Colonic mucosa (tissue), 4 donors: ENCODE measurements at regions not wholly inside any gene's neighbourhood (a gene's known extent, or its start where the extent isn't known, plus 50 kb on each side); places are given as distances from the start of the nearest gene placed in this dataset.

ENCODE experiments used
- DNase-seq: peaks from one replicate; pipeline ENCODE4 v3.0.0-alpha.2; 2020
- H3K27ac ChIP-seq: fragments of 200-600 bp; one replicate; pipeline ENCODE4 v1.8.0; 2021
- H3K27me3 ChIP-seq: fragments of 200-600 bp; one replicate; pipeline ENCODE4 v1.8.0; 2021
- H3K36me3 ChIP-seq: fragments of 200-600 bp; one replicate; pipeline ENCODE4 v1.8.0; 2021
- H3K4me1 ChIP-seq: fragments of 200-600 bp; one replicate; pipeline ENCODE4 v1.8.0; 2021; ENCODE audit warnings: mild to moderate bottlenecking
- H3K4me3 ChIP-seq: fragments of 200-600 bp; one replicate; pipeline ENCODE4 v1.8.0; 2021
- H3K9ac ChIP-seq, 2 donors: one replicate each; pipeline ENCODE4 v1.7.0; 2013; ENCODE audit warnings: control low read depth in 2 of 2, low read depth in 2 of 2, low read length in 2 of 2
- H3K9me3 ChIP-seq: fragments of 200-600 bp; one replicate; pipeline ENCODE4 v1.8.0; 2021
- intact Hi-C: fragments of 100-400 bp; cut with DNase I; formaldehyde crosslinking; loops from one replicate; pipeline ENCODE4 v1.14.1; 2022
- TF ChIP-seq, protein P1 (sequence below): fragments of 200-600 bp; IDR thresholded peaks from one replicate; pipeline ENCODE4 v1.8.0; 2022; ENCODE audit warnings: antibody characterized with exemption, mild to moderate bottlenecking
- donor health status: healthy.
- donor health status: DM: no; HTN: no; CAD: no.
- donor health status: DM: no; HTN: no; CAD: no.

DNA sequence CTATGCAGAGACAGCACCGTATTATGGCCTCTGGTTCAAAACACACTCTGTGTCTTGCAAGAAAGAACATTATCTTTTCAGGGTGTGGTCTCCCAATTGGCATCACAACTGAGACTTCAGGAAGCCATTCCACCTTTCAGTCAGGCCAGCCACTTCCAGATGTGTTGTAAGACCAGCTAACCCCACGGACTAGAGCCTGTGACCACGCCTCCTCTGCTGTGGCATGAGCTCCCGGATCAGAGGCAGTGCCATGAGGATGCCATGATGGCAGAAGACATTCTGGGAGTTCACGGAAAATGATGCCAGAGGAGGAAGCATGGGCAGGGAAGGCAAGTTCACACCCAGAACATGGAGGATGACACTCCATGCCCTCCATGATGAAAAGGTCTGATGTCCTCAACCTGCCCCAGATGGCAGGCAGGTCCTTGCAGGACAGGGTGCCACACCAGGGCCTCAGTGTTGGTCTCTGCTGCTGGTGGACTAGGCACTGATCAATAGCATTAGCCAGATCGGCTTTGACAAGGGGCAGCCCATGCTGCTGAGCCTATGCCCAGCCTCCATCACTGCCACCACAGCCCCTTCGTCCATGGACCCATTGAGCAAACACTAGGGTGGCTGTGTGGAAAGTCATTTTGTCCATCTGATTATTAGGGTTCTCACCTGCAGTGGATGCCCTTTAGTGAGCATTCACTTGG lies 341.6 kb downstream of the MATN1 start:
- no peak overlapping the region for H3K9ac ChIP-seq
- TF ChIP-seq, protein P1, sequence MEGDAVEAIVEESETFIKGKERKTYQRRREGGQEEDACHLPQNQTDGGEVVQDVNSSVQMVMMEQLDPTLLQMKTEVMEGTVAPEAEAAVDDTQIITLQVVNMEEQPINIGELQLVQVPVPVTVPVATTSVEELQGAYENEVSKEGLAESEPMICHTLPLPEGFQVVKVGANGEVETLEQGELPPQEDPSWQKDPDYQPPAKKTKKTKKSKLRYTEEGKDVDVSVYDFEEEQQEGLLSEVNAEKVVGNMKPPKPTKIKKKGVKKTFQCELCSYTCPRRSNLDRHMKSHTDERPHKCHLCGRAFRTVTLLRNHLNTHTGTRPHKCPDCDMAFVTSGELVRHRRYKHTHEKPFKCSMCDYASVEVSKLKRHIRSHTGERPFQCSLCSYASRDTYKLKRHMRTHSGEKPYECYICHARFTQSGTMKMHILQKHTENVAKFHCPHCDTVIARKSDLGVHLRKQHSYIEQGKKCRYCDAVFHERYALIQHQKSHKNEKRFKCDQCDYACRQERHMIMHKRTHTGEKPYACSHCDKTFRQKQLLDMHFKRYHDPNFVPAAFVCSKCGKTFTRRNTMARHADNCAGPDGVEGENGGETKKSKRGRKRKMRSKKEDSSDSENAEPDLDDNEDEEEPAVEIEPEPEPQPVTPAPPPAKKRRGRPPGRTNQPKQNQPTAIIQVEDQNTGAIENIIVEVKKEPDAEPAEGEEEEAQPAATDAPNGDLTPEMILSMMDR, result no peak
- H3K36me3 ChIP-seq, result no peaks in the 10 kb centered on the region
- no peak for DNase-seq
- no peaks in the 10 kb centered on the region for H3K9me3 ChIP-seq
- no peaks in the 10 kb centered on the region for H3K4me1 ChIP-seq
- no peaks in the 10 kb centered on the region for H3K27me3 ChIP-seq
- intact Hi-C loops, result loop anchor here (5.0 kb wide), 1 partner anchor 1145 kb away; the partner anchor contains the start of gene PTPRU
- H3K27ac ChIP-seq, result no peak overlapping the region
- no peak overlapping the region for H3K4me3 ChIP-seq

DNA sequence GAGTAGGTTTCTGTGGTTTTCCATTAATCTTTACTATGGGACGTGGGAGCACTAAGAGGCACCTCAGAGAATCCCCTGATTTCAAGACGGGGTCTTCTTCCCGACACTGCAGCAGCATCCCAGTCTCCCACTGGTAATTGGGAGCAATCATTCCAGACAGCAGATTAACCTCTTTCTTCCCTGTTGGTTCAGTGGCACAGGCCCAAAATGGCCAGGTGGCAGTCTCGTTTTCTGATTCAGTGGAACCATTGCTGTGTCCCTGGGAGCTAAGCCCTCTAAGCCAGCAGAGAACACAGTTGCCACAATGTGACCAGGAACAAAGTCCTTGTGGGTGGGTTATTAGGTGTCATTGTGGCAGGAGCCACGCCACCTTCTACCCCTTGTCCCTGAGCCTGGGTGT lies 342.1 kb downstream of the MATN1 start:
- TF ChIP-seq, protein P1, result no peak
- Histone ChIP-seq H3K36me3 (no peaks in the 10 kb centered on the region), H3K4me1 (no peaks in the 10 kb centered on the region), H3K4me3 (no peak overlapping the region), H3K9ac (no peak overlapping the region), H3K27me3 (no peaks in the 10 kb centered on the region), H3K9me3 (no peaks in the 10 kb centered on the region), H3K27ac (no peak overlapping the region)
- intact Hi-C loops, result loop anchor here (5.0 kb wide), 1 partner anchor 1144 kb away; the partner anchor contains the start of gene PTPRU
- DNase-seq, result no peak

DNA sequence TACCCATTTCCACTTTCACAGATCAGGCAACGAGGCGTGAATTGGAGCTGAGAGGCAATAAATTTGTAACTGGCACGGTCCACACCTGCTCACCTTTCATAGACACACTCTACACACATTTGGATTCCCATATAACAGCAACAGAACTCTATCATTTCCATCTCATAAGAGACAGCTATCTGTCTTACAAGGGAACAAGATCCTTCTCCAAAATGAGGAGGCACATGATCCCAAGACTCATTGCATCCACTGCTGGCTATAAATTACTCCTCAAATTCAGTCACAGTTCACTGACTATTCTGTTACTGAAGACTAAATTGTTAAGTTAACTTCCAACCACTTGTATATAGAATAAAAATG lies 342.8 kb downstream of the MATN1 start:
- no peaks in the 10 kb centered on the region for H3K36me3 ChIP-seq
- DNase-seq, result no peak
- no peak overlapping the region for H3K9ac ChIP-seq
- no peak overlapping the region for H3K27ac ChIP-seq
- H3K4me1 ChIP-seq, result no peaks in the 10 kb centered on the region
- H3K4me3 ChIP-seq, result no peak overlapping the region
- no peaks in the 10 kb centered on the region for H3K9me3 ChIP-seq
- intact Hi-C loops, result loop anchor here (5.0 kb wide), 1 partner anchor 1143 kb away; the partner anchor contains the start of gene PTPRU
- TF ChIP-seq, protein P1, result peak; percentile 7
- H3K27me3 ChIP-seq, result no peaks in the 10 kb centered on the region

DNA sequence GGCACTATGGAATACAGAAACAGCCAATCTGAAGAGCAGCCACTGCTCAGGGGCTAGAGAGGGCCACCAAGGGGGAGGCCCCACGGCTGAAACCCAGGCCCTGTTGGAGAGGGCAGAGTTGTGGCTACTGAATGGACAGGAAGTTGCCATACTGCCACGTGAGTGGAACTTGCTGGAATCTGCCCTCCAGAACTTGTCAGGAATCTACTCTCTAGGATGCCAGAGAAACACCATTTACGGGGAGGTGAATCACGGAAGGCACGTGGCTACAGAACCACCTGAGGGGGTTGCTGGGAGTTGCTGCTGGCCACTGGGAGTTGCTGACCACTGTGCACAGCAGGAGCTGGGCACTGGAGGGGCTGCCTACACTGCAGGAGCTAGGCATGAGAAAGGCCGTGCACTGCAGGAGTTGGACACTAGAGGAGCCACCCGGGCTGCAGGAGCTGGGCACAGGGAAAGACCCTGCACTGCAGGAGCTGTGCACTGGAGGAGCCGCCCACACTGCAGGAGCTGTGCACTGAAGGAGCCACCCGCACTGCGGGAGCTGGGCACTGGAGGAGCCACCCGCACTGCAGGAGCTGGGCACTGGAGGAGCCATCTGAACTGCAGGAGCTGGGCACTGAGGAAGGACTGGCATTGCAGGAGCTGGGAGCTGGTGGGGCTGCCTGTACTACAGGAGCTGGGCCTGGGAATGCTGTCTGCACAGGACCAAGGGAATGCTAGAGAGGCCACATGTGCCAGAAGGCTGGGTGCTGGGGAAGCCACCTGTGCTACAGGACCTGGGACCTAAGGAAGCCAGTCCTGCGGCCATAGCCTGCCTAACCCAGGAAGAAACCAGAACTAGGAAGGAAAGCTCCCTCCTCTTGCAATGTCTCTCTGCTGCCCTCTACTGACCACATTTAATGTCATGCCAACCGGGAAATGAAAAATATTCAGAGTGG lies 343.4 kb downstream of the MATN1 start:
- no peak overlapping the region for H3K9ac ChIP-seq

DNA sequence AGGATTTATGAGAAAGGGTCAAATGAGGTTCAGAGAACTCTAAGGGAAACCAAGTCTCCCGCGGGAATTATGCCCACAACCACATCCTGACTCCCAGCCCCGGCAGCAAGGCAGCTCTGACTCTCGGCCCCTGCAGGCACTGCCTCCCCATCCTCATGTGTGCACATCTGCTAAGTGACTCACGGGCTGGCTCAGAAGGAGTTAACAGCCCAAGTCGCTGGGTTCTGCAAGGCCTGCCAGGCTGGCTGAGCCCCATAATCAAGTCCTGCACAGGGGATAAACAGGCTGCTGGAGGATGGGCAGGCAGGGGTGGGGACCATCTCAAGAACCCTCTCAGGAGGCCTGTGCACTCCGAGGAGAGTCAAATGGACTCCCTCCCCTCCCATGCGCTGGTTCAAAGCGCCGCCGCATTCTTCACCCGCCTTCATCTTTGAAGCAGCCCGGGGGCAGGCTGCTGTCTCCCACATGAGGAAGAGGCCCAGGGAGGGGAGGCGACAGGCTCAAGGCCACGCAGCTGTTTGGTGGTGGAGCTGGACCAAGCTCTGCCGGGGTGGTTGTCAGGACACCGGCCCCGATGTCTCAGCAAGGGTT lies 344.3 kb downstream of the MATN1 start:
- H3K27ac ChIP-seq, result no peak overlapping the region
- H3K4me3 ChIP-seq, result no peak overlapping the region
- H3K4me1 ChIP-seq, result no peaks in the 10 kb centered on the region
- TF ChIP-seq, protein P1, result no peak
- intact Hi-C loops, result no loop called here
- no peaks in the 10 kb centered on the region for H3K36me3 ChIP-seq
- H3K9ac ChIP-seq, result no peak overlapping the region
- no peak for DNase-seq
- H3K27me3 ChIP-seq, result no peaks in the 10 kb centered on the region
- H3K9me3 ChIP-seq, result no peaks in the 10 kb centered on the region

More for the DNA sequence above, 343.4 kb downstream of the MATN1 start:
- Histone ChIP-seq H3K36me3 (no peaks in the 10 kb centered on the region), H3K4me1 (no peaks in the 10 kb centered on the region), H3K4me3 (no peak overlapping the region), H3K27ac (no peak overlapping the region), H3K9me3 (no peaks in the 10 kb centered on the region), H3K27me3 (no peaks in the 10 kb centered on the region)
- peak; percentile 70 for DNase-seq
- intact Hi-C loops, result loop anchor here (5.0 kb wide), 1 partner anchor 1143 kb away; the partner anchor contains the start of gene PTPRU
- TF ChIP-seq, protein P1, result peak; percentile 74
